HG03097 (cell line): ENCODE measurements at regions not wholly inside any gene's neighbourhood (a gene's known extent, or its start where the extent isn't known, plus 50 kb on each side); places are given as distances from the start of the nearest gene placed in this dataset.

ENCODE experiments used
- ATAC-seq: cut with Tn5 transposase; IDR thresholded peaks from one replicate; pipeline ENCODE4 v1.9.1; 2021; ENCODE audit not compliant: unreplicated experiment, low FRiP score

DNA sequence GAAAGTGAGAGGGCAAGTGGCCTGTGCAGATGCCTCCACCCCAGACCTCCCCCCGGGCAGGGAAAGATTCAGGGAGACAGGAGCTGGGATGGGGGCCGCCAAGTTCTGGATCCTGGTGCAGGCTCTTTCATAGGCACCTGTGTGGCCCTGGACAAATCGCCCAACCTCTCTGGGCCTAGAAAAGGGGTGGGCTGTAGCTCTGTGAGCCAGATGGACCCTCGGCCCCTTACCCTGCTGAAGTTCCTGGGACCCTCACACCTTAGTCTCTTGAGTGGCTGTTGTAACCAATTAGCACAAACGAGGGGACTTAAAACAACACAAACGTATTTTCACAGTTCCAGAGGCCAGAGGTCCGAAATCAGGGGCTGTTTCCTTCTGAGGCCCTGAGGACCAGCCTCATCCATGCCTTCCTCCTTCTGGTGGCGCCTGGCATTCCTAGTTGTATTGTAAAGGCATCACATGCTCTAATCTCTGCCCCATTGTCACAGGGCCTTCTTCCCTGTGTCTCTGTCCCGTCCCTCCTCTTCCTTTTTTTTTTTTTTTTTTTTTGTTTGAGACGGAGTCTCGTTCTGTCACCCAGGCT is 352.6 kb downstream of the SEC14L1 start:
- no peak for ATAC-seq

GRCh38 chr17:77493901-77494663 is 353.3 kb downstream of the SEC14L1 start:
- ATAC-seq, result no peak

DNA sequence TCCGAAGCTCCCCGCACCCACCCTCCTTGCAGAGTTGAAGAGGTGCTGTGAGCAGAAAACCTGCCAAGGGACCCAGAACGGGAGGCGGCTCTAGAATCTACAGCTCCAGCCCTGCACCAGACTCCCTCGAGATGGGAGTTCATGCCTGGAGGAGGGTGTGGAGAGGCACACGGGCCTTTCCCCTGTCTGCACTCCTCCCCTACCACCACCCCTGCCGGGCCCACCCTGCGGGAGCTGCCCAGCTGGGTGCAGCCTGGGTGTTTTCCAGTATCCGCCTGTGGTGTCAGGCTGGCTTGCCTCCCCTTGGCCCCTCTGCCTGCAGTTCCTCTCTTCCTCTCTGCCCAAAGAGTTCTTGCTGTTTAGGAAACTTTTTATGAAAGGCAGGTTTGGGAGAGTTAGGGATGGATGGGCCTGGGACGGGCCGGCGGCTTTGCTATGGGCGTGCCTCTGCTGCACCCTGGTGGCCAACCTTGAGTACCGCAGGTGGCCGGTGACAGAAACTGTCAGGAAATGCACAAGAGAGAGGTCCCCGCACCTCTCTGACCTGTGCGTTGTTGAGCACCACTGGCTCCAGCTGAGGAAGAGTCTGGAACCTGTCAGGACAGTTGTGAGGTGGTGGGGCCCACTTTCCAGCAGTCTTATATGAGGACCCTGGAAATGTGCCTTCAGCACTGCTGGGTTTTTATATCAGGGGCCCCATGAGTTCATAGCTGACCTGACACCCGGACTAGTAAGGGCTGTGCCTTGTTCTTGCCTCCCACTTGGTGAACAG is 354.1 kb downstream of the SEC14L1 start:
- ATAC-seq, result no peak

GRCh38 chr17:77495575-77495974 is 354.8 kb downstream of the SEC14L1 start:
- ATAC-seq, result no peak

- no peak for ATAC-seq
Measured at GRCh38 chr17:77496401-77496801, 355.6 kb downstream of the SEC14L1 start.

- ATAC-seq, result no peak
Measured at GRCh38 chr17:77496831-77497577, 356.2 kb downstream of the SEC14L1 start.

GRCh38 chr17:77497578-77497934 is 356.8 kb downstream of the SEC14L1 start:
- ATAC-seq, result no peak

DNA sequence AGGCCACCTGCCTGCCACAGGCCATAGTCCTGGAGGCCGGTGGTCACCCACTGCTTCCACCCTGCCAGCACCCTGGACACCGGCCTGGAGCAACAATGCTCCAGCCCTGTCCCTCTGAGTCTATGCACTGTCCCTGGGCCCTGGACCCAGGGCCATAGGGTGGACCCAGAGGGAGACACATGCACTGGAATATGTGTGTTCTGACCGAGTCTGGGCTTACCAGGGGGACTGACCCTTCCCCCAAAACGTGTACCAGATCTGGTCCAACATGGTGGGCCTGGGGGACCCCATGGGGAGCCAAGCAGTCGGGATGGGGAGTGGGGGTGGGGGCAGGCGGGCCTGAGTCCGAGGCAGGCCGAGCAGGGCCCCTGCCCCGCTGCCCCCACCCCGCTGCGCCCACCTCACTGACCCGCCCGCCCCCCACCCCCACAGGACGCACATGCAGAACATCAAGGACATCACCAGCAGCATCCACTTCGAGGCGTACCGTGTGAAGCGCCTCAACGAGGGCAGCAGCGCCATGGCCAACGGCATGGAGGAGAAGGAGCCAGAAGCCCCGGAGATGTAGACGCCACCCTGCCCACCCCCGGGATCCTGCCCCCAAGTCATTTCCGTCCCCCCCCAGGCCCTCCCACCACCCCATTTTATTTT is 357.4 kb downstream of the SEC14L1 start:
- no peak for ATAC-seq

DNA sequence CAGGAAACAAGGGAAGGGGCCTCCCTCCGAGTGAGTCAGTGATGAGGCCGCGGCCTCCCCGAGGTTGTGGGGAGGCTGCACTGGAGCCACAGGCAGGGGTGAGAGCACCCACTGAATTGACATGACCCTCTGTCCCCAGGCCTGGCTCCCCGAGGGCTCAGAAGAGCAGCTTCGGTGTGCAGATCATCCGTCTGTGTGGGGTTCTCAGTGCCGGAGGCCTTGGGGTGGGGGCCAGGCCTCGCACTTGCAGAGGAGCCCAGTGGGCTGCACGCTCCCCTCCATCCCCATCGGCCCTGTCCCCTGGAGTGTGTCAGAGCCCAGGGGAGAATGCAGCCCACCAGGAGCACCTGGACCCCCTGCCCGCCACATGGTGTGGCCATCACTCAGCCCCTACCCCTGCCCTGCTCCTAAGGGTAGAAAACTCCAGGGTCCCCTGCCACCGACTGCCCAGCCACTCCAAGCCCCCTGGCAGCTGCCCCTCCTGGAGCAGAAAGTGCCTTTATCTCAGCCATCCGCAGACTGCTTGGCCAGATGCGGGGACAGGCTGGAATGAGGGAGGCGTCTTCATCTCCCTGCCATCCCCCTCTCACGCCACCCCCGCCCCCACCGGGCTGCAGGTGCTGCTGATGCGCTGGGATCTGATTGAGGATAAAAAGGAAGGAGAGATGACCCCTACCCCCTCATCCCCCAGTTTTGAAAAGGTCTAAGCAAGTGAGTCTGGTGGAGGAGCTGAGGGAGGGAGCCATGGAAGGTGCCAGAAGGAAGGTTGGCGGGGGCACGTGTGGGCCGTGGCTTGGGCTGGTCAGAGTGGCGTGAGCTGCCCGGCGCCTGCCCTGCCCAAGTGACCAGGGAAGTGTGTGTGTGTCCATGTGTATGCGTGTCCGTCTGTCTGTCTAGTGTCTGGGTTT is 358.3 kb downstream of the SEC14L1 start:
- no peak for ATAC-seq

GRCh38 chr17:77499699-77500435 is 359.1 kb downstream of the SEC14L1 start:
- ATAC-seq, result no peak

DNA sequence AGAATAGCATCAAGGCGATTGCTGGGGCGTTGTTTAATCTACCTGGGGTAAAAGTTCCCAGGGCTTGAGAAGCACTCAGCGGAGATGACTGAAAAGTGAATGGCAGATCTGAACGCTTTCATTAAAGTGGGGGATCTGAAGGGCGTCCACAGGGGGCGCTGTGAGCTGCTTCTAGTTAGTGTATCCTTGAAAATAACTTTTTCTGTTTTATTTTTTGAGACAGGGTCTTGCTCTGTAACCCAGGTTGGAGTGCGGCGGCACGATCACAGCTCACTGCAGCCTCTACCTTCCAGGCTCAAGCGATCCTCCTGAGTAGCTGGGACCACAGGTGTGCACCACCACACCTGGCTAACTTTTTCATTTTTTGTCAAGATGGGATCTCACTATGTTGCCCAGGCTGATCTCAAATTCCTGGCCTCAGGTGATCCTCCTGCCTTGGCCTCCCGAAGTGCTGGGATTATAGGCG is 360.4 kb downstream of the SEC14L1 start:
- ATAC-seq, result no peak

- no peak for ATAC-seq
Measured at GRCh38 chr17:77501751-77502625, 361.2 kb downstream of the SEC14L1 start.

DNA sequence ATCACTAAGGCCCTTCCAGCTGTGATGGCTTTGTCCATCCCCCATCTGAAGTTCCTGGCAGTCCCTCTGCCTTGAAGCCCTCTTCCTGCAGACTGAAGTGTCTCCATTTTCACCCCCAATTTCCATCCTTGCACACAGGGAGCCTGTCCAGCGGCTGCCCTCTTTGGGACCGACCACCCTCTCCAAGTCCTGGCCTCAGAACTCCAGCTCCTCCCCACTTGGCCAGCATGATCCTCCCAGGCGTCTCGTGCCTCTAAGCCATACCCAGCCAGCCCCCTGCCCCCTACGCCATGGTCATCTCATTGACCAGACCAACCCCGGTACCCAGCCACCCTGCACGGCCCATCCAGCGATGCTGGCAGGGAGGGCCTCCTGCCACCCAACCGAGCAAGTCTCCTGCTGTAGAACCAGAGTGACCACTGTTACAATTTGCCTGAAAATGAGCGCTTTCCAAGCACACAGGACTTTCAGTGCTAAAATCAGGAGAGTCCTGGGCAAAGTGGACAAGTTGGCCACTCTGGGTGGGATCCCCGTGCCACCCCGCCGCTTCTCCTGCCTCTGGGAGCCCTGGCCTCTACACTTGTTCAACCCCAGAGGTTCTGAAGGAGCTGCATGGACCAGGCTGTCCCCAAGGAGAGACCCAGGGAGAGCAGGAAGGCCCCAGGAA is 362.0 kb downstream of the SEC14L1 start:
- ATAC-seq, result no peak

GRCh38 chr17:77503293-77503655 is 362.5 kb downstream of the SEC14L1 start:
- no peak for ATAC-seq

DNA sequence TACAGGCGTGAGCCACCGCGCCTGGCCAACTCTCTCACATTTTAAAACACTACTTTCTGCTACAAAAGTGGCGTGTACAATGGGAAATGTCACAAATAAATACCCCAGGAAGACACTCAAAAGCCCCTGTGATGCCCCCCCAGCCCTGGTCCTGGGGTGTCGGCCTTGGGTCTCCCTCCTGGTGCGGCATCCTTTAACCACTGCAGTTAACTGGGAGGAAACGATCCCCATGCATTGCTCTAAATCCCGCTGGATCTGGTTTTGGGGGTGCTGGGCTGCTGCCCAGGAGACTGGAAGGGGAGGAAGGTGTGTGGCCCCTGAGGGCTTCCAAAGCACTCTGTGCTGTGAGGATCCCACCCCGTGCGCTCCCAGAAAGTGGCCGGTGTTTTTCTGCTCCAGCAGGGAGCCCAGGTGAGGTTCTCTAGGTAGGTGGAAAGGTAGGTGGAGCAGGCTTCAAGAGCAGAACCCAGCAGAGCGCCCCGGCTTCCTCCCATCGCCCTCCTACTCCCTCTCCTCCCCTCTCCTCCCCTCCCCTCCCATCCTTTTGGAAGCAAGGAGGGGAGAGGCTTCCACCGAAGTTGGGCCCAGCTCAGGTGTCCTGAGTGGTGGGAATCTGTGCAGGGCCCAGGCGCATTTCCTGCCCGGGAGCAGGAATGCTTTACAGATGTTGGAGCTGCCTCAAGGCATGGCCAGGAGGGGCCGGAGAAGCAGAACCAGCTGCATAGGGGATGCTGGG is 363.3 kb downstream of the SEC14L1 start:
- ATAC-seq, result no peak

DNA sequence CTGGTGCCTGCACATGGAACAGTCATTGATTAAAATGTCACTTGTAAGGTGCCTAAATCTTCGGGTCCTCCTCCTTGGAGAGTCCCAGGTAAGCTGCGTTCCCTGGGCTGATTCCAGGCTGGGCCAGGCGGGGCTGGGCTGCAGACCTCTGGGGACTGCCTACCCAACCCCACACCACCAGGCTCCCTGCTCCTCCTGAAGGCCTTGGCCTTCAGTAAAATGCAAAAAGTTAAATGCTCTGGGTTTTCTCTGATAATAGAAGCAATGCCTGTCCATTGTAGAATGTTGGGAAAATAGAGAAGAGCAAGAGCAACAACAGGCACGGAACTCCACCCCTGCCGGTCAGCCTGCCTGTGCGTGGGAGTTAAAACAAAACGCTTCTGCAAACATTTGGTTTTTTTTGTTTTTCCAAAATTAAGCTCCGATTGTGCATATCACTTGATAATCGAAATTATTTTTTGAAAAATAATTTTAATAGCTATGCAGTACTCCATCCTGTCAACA is 363.9 kb downstream of the SEC14L1 start:
- no peak for ATAC-seq
